Upper lobe of left lung (tissue), 6 donors: ENCODE measurements at regions not wholly inside any gene's neighbourhood (a gene's known extent, or its start where the extent isn't known, plus 50 kb on each side); places are given as distances from the start of the nearest gene placed in this dataset.

Experiments used
- ATAC-seq, 2 donors: fragments of 200-7000 bp; cut with Tn5 transposase; one replicate each; pipeline ENCODE4 v1.9.1; 2022; ENCODE audit warnings: mild to moderate bottlenecking in 2 of 2, moderate library complexity in 2 of 2; ENCODE audit not compliant: low FRiP score in 2 of 2
- DNase-seq, 2 donors: peaks; one replicate each; pipeline ENCODE4 v3.0.0-alpha.2; 2019 to 2020
- H3K27ac ChIP-seq, 4 donors: fragments of 200-600 bp; sonication (generic); one replicate each; pipeline ENCODE4 v1.5.1; 2016 to 2019
- H3K27me3 ChIP-seq, 4 donors: fragments of 200-600 bp; sonication (generic); one replicate each; pipeline ENCODE4 v1.5.1; 2017 to 2019
- H3K36me3 ChIP-seq, 4 donors: fragments of 200-600 bp; sonication (generic); one replicate each; pipeline ENCODE4 v1.5.1; 2016 to 2019
- H3K4me1 ChIP-seq, 4 donors: fragments of 200-600 bp; sonication (generic); one replicate each; pipeline ENCODE4 v1.5.1; 2018 to 2019
- H3K4me3 ChIP-seq, 4 donors: fragments of 200-600 bp; sonication (generic); one replicate each; pipeline ENCODE4 v1.5.1; 2017 to 2019; ENCODE audit warnings: mild to moderate bottlenecking in 2 of 4, moderate library complexity in 1 of 4
- H3K9me3 ChIP-seq, 4 donors: fragments of 200-600 bp; sonication (generic); one replicate each; pipeline ENCODE4 v1.5.1; 2018 to 2019
- EP300 ChIP-seq, 4 donors: sonication (generic); formaldehyde crosslinking; IDR thresholded peaks; one replicate each; pipeline ENCODE4 v1.5.1; 2017; ENCODE audit warnings: antibody characterized with exemption in 4 of 4, control low read depth in 2 of 4
- POLR2A ChIP-seq, 4 donors: fragments of 450-650 bp; IDR thresholded peaks; one replicate each; pipeline ENCODE4 v1.5.1; 2016 to 2017; ENCODE audit warnings: antibody characterized with exemption in 4 of 4, mild to moderate bottlenecking in 2 of 4
- POLR2AphosphoS5 ChIP-seq, 2 donors: sonication (generic); formaldehyde crosslinking; IDR thresholded peaks; one replicate each; pipeline ENCODE4 v1.5.1; 2017; ENCODE audit warnings: antibody characterized with exemption in 2 of 2
- WGBS, 2 donors: methylation state at CpG; one replicate each; pipeline ENCODE4 v1.1.5; 2017 to 2018; 5-methylcytosine and 5-hydroxymethylcytosine counted together
- TF ChIP-seq, protein P1 (sequence below), 6 experiments: fragments of 450-650 bp in 4 of 6; fragments of 200-600 bp in 2 of 6; sonication (generic) in 2 of 6; IDR thresholded peaks; one replicate each; pipeline ENCODE4 v1.5.1; 2016 to 2019; ENCODE audit warnings: antibody characterized with exemption in 6 of 6
- donor health status: DM: no; HTN: no; CAD: no; lungs with moderate emphysema.
- donor health status: DM: no; HTN: yes; CAD: no; lungs with severe emphysema.

- no peaks in the 10 kb centered on the region for H3K9me3 ChIP-seq
- no peaks in the 10 kb centered on the region for H3K27me3 ChIP-seq
- no peaks in the 10 kb centered on the region for H3K4me1 ChIP-seq
- no peaks in the 10 kb centered on the region for H3K36me3 ChIP-seq
- no peak overlapping the region for H3K4me3 ChIP-seq
- no peak for DNase-seq
- WGBS, 2 donors, result 86% methylated on average over 2 of the region's 2 CpGs
- no peak overlapping the region for H3K27ac ChIP-seq
- no peak for ATAC-seq
- no peak for TF ChIP-seq EP300 (IDR thresholded peaks at IDR 0.05)
- TF ChIP-seq, protein P1, sequence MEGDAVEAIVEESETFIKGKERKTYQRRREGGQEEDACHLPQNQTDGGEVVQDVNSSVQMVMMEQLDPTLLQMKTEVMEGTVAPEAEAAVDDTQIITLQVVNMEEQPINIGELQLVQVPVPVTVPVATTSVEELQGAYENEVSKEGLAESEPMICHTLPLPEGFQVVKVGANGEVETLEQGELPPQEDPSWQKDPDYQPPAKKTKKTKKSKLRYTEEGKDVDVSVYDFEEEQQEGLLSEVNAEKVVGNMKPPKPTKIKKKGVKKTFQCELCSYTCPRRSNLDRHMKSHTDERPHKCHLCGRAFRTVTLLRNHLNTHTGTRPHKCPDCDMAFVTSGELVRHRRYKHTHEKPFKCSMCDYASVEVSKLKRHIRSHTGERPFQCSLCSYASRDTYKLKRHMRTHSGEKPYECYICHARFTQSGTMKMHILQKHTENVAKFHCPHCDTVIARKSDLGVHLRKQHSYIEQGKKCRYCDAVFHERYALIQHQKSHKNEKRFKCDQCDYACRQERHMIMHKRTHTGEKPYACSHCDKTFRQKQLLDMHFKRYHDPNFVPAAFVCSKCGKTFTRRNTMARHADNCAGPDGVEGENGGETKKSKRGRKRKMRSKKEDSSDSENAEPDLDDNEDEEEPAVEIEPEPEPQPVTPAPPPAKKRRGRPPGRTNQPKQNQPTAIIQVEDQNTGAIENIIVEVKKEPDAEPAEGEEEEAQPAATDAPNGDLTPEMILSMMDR (IDR thresholded peaks at IDR 0.05), result no peak
- no peak for TF ChIP-seq POLR2A (IDR thresholded peaks at IDR 0.05)
- no peak for TF ChIP-seq POLR2AphosphoS5 (IDR thresholded peaks at IDR 0.05)
Observed at GRCh38 chr2:78262713-78263375, 740.7 kb upstream of the LRRTM4 start.

DNA sequence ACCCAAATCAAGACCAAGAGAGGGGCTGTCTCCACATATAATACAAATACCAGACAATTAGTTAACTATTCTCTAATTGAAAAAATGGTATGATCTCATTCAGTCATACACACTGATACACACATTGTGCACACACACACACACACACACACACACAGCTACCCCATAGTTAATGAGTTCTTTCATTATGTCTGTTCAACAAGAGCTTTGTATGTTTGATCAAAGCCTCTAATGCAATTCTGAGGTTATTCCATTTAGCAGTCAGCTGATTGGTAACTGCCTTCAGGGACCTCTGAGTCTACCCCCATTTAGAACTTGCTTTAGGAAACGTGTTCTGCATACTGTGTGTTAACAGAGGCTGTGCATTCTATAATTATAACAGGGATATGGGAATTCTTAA, 741.4 kb upstream of the LRRTM4 start:
- Histone ChIP-seq H3K4me3 (no peak overlapping the region), H3K4me1 (no peaks in the 10 kb centered on the region), H3K36me3 (no peaks in the 10 kb centered on the region), H3K27me3 (no peaks in the 10 kb centered on the region), H3K27ac (no peak overlapping the region), H3K9me3 (no peaks in the 10 kb centered on the region)
- 47 to 52% methylated on average over 1 of the region's 1 CpG for WGBS, 2 donors
- TF ChIP-seq, protein P1 (IDR thresholded peaks at IDR 0.05), result no peak
- TF ChIP-seq POLR2AphosphoS5 (IDR thresholded peaks at IDR 0.05), result no peak
- TF ChIP-seq POLR2A (IDR thresholded peaks at IDR 0.05), result no peak
- no peak for TF ChIP-seq EP300 (IDR thresholded peaks at IDR 0.05)
- DNase-seq (no peak), ATAC-seq (no peak)

GRCh38 chr2:78264130-78264529, 742.0 kb upstream of the LRRTM4 start:
- no peak for ATAC-seq
- no peak overlapping the region for H3K4me3 ChIP-seq
- no peaks in the 10 kb centered on the region for H3K27me3 ChIP-seq
- no peaks in the 10 kb centered on the region for H3K4me1 ChIP-seq
- H3K9me3 ChIP-seq, result no peaks in the 10 kb centered on the region
- TF ChIP-seq POLR2A (IDR thresholded peaks at IDR 0.05) (no peak), POLR2AphosphoS5 (IDR thresholded peaks at IDR 0.05) (no peak), EP300 (IDR thresholded peaks at IDR 0.05) (no peak)
- TF ChIP-seq, protein P1 (IDR thresholded peaks at IDR 0.05), result no peak
- WGBS, 2 donors, result 75 to 76% methylated on average over 2 of the region's 2 CpGs
- H3K27ac ChIP-seq, result no peak overlapping the region
- no peaks in the 10 kb centered on the region for H3K36me3 ChIP-seq
- no peak for DNase-seq

- no peak for ATAC-seq
- Histone ChIP-seq H3K4me3 (no peak overlapping the region), H3K36me3 (no peaks in the 10 kb centered on the region), H3K27ac (no peak overlapping the region), H3K9me3 (no peaks in the 10 kb centered on the region), H3K4me1 (no peaks in the 10 kb centered on the region), H3K27me3 (no peaks in the 10 kb centered on the region)
- TF ChIP-seq, protein P1 (IDR thresholded peaks at IDR 0.05), result no peak
- TF ChIP-seq EP300 (IDR thresholded peaks at IDR 0.05), result no peak
- TF ChIP-seq POLR2AphosphoS5 (IDR thresholded peaks at IDR 0.05), result no peak
- TF ChIP-seq POLR2A (IDR thresholded peaks at IDR 0.05), result no peak
- 89 to 92% methylated on average over 5 of the region's 5 CpGs for WGBS, 2 donors
- DNase-seq, result no peak
Observed at GRCh38 chr2:78281164-78281563, 744.3 kb upstream of the REG3G start.

- 78 to 87% methylated on average over 3 of the region's 3 CpGs for WGBS, 2 donors
- Histone ChIP-seq H3K36me3 (no peaks in the 10 kb centered on the region), H3K4me1 (no peaks in the 10 kb centered on the region), H3K4me3 (no peak overlapping the region), H3K27me3 (no peaks in the 10 kb centered on the region), H3K9me3 (no peaks in the 10 kb centered on the region), H3K27ac (no peak overlapping the region)
- ATAC-seq (no peak), DNase-seq (no peak)
- TF ChIP-seq, protein P1 (IDR thresholded peaks at IDR 0.05), result no peak
- TF ChIP-seq POLR2AphosphoS5 (IDR thresholded peaks at IDR 0.05) (no peak), POLR2A (IDR thresholded peaks at IDR 0.05) (no peak), EP300 (IDR thresholded peaks at IDR 0.05) (no peak)
Observed at GRCh38 chr2:78290581-78291214, 734.8 kb upstream of the REG3G start.
